H54 (cell line): ENCODE measurements at regions not wholly inside any gene's neighbourhood (a gene's known extent, or its start where the extent isn't known, plus 50 kb on each side); places are given as distances from the start of the nearest gene placed in this dataset.
"Not testable (repeated sequence)": the region's sequence is repeated elsewhere in the genome, so short reads cannot be mapped to it uniquely, and the experiment has no call there.

ENCODE experiments used
- DNase-seq: peaks from one replicate; pipeline ENCODE4 v3.0.0; 2011; ENCODE audit warnings: low spot score, mixed read lengths; ENCODE audit not compliant: insufficient read length
- FAIRE-seq: peaks from 3 replicates; lab custom pipeline; 2011; peaks lifted over from hg19 to GRCh38; lab: Jason Lieb, UNC
- POLR2A ChIP-seq: IDR thresholded peaks from 2 replicates; pipeline ENCODE4 v1.6.1; 2011; ENCODE audit warnings: low read depth, mild to moderate bottlenecking, low read length

- no peak for DNase-seq
- TF ChIP-seq POLR2A, result no peak
- no peak for FAIRE-seq
Measured at GRCh38 chr3:158936530-158937113, 134.8 kb downstream of the MFSD1 start.

- FAIRE-seq (peak; percentile 50), DNase-seq (peak; percentile 6)
- TF ChIP-seq POLR2A, result no peak
Measured at GRCh38 chr3:158950178-158950901, 148.5 kb downstream of the MFSD1 start.

GRCh38 chr3:158953131-158953530 is 151.3 kb downstream of the MFSD1 start:
- DNase-seq (no peak), FAIRE-seq (no peak)
- TF ChIP-seq POLR2A, result no peak

GRCh38 chr3:158954420-158954819 is 152.6 kb downstream of the MFSD1 start:
- no peak for TF ChIP-seq POLR2A
- FAIRE-seq (no peak), DNase-seq (no peak)

GRCh38 chr3:158957777-158958176 is 155.9 kb downstream of the MFSD1 start:
- not testable (repeated sequence) for DNase-seq, FAIRE-seq

GRCh38 chr3:158958873-158959272 is 157.0 kb downstream of the MFSD1 start:
- FAIRE-seq (no peak), DNase-seq (no peak)
- TF ChIP-seq POLR2A, result no peak

- no peak for DNase-seq
Measured at GRCh38 chr3:158961471-158961870, 159.6 kb downstream of the MFSD1 start.

GRCh38 chr3:158961911-158962310 is 160.1 kb downstream of the MFSD1 start:
- FAIRE-seq (peak; percentile 70), DNase-seq (no peak)
- no peak for TF ChIP-seq POLR2A

More at GRCh38 chr3:158961471-158961870, 159.6 kb downstream of the MFSD1 start:
- no peak for TF ChIP-seq POLR2A
- FAIRE-seq, result no peak

- DNase-seq (no peak), FAIRE-seq (no peak)
- TF ChIP-seq POLR2A, result no peak
Measured at GRCh38 chr3:158970006-158970405, 168.2 kb downstream of the MFSD1 start.

- no peak for TF ChIP-seq POLR2A
- no peak for FAIRE-seq
Measured at GRCh38 chr3:158974904-158975303, 173.1 kb downstream of the MFSD1 start.

GRCh38 chr3:158976966-158977365 is 175.1 kb downstream of the MFSD1 start:
- no peak for TF ChIP-seq POLR2A
- no peak for FAIRE-seq
- DNase-seq, result no peak

More at GRCh38 chr3:158974904-158975303, 173.1 kb downstream of the MFSD1 start:
- DNase-seq, result no peak

GRCh38 chr3:158977497-158977896 is 175.6 kb downstream of the MFSD1 start:
- TF ChIP-seq POLR2A, result no peak
- DNase-seq (no peak), FAIRE-seq (no peak)

- no peak for TF ChIP-seq POLR2A
- no peak for DNase-seq
- FAIRE-seq, result no peak
Measured at GRCh38 chr3:158983216-158984099, 181.6 kb downstream of the MFSD1 start.

- TF ChIP-seq POLR2A, result no peak
- no peak for DNase-seq
- no peak for FAIRE-seq
Measured at GRCh38 chr3:158991146-158991705, 189.4 kb downstream of the MFSD1 start.
